HG03442 (cell line): ENCODE measurements at regions not wholly inside any gene's neighbourhood (a gene's known extent, or its start where the extent isn't known, plus 50 kb on each side); places are given as distances from the start of the nearest gene placed in this dataset.
A peak's percentile ranks its signal among the peaks of the same experiment; 100 is the strongest.
"Not testable (repeated sequence)": the region's sequence is repeated elsewhere in the genome, so short reads cannot be mapped to it uniquely, and the experiment has no call there.

Experiments used
- ATAC-seq: cut with Tn5 transposase; IDR thresholded peaks from one replicate; pipeline ENCODE4 v1.9.1; 2021; ENCODE audit warnings: mild to moderate bottlenecking, moderate library complexity; ENCODE audit not compliant: unreplicated experiment

DNA sequence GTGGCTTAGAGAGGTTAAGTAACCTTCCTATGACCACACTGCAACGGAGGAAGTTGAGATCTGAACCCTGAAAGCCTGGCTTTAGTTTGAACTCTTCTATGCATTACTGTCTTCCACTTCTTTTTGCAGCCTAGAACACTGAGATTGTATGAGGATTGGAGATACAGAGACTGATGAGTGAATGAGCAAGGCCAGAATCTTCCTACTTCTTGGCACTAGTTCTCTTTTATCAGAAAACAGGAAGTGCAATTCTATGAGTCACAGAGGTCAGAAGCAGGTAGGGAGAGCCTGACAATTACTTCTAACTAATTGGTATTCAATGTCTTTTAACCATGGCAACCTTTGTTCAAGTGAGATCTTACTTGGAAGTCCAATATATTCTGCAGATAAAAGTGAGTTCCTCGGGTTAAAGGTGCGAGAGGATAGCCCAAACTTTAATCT, 219.0 kb downstream of the SHQ1 start:
- peak; percentile 59 for ATAC-seq

DNA sequence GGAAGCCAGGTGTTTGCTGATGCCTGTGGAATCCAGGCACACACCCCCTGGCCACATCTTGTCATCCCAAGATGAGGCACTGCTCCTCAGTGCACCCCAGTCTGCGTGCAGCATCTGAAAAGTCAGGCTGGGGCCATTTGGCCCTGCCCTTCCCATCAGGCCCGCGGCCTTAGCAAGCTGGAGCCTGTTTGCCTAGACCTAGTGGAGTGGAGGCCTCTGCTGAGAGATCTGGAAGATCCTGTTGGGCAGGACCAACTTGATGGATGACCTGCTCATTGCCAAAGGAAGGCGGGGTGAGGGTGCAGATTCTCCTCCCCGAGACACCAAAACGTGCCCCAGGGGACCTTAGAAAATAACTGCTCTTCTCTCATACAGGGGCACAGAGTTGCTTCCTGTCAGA, 220.2 kb downstream of the SHQ1 start:
- no peak for ATAC-seq

DNA sequence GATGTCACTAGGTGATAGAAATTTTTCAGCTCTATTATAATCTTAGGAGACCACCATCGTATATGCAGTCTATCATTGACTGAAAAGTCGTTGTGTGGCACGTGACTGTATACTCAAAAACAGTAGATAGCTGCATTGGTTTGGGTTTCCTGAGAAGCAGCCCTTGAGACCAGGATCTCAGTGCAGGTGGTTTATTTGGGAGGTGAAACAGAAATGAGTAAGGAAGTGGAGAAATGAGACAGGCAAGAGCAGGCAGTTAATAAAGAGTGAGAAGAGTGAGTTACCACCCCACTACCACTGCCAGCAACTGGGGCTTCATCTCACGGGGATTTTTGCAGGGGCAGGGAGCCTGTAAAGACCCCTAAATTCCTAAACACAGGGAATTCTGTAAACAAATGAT, 221.0 kb downstream of the SHQ1 start:
- ATAC-seq = no peak

DNA sequence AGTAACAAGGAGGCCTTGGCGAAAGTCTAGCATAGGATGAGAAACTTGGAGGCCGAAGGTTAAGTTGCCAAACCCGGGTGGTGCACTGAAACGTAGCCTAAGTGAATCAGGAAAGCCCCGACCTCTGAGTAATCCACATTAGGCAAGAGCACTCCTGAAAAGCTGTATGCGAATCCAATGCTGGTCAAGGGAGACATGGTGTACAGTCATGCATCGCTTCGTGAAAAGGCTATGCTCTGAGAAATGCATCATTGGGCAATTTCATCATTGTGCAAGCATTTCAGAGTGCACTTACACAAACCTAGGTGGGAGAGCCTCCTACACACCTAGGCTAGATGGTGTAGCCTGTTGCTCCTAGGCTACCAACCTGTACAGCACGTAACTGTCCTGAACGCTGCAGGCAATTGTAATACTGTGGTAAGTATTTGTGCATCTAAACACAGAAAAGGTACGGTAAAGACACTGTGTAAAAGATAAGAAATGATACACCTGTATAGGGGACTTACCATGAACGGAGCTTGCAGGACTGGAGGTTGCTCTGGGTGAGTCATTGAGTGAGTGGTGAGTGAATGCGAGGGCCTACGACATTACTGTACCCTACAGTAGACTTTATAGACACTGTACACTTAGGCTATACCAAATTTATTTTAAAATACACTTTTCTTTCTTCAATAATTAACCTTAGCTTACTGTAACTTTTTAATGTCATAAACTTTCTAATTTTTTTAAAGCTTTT, 222.5 kb downstream of the SHQ1 start:
- ATAC-seq = no peak

DNA sequence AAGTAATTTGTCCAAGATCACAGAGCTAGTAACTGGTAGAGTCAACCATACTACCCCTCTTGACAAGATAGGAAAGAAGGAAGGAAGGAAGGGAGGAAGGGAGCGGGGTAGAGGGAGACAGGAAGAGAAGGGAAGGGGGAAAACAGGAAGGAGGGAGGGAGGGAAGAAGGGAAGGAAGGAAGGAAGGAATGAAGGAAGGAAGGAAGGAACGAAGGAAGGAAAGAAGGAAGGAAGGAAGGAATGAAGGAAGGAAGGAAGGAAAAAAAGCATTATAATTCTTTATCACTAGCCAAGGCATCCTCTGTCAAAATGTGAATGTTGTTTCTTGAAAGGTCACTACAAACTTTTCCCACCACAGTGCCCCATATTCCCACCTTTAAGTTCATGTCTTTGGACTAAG, 223.6 kb downstream of the SHQ1 start:
- no peak for ATAC-seq

DNA sequence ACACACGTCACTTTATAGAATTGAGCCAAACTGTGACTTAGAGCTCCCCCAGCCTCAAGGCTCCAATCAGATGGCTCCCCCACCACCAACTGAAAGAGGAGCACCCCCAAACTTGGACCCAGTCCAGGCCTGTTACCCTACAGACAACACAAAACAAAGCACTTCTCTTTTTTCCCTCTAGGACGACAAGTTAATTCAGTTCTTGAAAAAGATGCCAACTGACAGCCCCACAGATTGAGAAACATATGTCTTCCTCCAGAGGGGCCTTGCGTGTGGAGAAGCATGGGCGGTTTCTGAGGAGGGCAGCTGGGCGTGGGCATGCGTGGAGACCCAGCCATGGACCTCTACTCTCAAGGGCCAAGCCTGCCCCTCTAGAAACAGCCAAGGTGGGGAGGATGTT, 229.5 kb downstream of the SHQ1 start:
- ATAC-seq = no peak

DNA sequence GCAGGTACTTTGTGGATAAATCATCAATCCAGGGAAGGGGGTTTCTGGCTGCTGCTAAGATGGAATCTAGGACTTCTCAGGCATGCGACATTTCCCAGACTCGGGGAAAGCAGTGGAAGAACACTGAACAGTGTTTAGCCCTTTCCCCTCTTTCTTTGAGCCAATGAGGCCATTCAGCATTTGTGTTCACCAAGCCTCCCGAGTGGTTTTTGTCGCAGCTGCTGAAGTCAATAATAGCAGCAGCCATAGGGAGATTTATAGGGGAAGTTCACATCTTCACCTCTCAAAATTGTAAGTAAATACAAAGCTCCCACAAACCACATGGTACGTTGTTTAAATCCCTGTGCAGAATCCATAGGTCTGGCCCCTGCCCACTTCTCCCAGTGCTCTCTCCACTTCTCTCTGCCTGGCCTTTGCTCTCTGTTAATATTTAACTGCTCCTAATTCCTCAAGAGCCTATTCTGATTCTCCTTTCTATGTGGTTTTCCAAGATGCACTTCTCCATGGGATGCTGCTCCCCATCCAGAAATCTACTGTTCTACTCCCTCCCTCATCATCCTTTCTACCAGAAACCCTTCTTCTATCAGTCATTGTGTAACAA, 230.7 kb downstream of the SHQ1 start:
- no peak for ATAC-seq

DNA sequence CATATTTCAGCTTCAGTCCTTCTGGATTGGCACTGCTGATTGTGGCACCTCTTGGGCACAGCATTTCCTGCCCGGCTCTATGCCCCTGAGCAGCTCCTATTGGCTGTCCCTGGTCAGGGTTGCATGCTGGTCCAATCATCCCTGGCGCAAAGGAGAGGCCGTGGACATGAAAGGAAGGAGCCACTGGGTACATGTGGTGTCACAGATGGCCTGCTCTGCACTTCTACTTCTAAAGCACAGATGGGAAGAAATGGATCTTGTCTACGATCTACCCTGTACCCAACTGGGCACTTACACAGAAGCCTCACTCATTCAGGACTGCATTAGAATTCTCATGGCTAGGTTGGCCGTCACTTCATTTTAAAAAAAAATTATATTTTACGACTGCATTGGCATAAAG, 232.5 kb downstream of the SHQ1 start:
- no peak for ATAC-seq

DNA sequence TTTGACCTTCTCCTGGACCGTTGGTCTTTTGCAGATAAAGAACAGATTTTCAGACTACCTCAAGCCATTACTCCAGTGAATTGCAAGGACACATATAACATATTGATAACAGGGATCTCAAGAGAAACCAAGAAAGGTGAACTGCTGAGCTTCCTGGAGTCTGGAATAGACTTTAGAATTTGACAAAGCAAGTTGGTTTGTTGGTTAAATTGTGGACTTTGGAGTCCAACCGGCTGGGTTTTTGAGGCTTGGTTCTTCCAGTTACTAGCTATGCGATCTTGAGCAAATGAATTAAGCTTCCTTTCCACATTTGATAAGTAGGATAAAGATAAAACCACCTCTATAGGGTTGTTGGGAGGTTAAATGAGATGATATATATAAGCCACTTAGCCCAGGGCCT, 233.1 kb downstream of the SHQ1 start:
- ATAC-seq = no peak

DNA sequence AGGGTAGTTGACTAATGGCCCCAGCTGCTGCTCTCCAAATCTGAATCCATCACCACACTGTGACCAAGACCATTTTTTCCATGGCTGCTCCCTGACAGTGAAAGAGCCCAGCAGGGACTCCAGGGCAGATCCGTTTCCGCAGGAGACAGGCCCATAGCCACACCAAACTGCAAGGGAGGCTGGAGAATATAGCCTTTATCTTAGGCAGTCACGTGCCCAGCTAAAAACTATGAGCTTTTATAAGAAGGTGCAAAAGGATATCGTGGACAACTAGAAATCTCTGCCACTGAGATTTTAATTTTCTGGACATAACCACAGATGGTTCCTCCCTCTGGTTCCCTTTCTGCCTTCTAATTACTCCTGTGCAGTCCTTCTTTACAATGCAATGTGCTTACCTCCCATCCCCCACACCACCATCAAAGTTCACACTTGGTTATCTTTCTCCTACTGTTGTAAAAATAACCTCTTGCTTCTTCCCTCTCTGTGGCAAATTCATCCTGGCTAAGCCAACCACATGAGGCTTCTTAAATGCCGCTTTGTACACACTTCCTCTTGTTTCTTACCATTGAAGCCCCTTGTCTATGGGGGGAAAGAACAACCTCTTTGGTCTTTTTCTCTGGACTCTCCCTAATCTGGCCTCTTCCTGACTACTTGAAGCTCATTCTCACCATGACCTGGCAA, 233.7 kb downstream of the SHQ1 start:
- ATAC-seq = no peak

DNA sequence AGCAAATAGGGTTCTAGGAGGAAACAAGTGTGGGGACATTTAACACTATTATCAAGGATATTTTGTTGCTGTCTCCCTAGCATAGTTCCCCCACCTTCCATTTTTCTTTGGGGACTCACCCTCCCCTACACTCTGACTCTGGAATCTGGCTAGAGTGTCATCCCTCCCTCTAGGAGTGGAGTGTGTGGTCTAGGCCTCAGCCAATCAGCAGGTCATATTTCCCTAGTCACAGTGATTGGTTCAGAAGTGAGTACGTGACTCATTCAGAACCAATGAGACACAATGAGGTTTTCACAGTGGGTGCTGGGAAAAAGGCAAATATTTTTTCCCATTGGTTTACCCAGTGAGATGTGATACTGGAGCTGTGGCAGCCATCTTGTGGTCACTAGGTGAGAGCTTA, 234.4 kb downstream of the SHQ1 start:
- ATAC-seq = no peak

DNA sequence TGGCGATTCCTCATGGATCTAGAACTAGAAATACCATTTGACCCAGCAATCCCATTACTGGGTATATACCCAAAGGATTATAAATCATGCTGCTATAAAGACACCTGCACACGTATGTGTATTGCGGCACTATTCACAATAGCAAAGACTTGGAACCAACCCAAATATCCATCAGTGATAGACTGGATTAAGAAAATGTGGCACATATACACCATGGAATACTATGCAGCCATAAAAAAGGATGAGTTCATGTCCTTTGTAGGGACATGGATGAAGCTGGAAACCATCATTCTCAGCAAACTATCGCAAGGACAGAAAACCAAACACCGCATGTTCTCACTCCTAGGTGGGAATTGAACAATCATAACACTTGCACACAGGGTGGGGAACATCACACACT, 239.1 kb downstream of the SHQ1 start:
- ATAC-seq = not testable (repeated sequence)

DNA sequence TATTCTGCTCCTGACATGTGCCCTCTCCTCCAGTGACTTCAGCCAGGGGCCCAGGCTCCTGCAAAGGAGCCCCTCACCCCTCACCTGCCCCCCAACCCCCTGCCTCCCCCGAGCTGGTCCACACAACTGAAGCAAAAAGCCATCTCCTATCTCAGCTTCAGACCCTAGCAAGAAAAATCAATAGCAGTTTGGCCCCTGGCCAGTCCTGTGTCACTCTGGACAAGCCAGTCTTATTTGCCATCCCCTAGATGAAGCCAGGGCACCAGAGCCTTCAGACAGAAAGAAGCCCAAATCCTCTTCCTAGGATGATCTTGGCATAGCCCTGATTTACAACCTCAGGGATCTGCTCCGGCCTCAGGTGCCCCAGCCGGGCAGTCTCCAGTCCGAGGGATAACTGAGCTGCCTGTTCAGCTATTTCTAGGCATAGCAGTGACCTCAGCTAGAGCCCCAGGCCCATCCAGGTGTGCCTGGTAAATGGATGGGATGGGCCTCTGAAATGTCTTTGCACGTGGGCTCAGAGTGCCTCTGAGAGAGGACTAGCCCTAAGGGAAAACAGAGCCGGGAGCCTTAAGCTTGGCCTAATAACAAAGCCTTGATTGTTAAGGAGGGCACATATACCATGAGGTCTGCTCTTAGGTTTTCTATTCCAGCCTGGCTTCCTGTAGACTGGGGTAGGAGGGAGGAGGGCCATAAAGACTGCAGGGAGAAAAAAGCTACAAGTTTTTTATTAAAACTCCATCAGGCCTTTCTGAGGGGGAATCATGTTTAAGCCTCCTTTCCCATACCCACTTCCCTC, 242.0 kb downstream of the SHQ1 start:
- no peak for ATAC-seq

DNA sequence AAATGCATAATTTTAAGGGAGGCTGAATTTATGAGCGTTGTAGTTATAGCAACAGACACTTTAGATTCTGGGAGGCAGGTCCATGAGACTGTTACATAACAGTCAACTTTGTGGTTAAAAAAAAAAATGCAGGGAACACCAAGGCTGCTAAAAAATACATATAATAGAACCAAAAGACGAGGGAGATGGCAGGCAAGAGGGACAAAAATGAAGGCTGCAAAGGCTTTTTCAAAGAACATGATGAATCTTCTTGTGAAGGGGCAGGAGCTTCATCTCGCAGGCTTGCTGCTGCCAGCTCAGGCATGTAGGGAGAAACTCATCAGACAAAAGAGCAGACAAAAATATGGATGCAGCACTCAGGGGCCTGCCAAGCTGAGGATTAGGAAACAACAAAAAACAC, 243.9 kb downstream of the SHQ1 start:
- ATAC-seq = no peak

DNA sequence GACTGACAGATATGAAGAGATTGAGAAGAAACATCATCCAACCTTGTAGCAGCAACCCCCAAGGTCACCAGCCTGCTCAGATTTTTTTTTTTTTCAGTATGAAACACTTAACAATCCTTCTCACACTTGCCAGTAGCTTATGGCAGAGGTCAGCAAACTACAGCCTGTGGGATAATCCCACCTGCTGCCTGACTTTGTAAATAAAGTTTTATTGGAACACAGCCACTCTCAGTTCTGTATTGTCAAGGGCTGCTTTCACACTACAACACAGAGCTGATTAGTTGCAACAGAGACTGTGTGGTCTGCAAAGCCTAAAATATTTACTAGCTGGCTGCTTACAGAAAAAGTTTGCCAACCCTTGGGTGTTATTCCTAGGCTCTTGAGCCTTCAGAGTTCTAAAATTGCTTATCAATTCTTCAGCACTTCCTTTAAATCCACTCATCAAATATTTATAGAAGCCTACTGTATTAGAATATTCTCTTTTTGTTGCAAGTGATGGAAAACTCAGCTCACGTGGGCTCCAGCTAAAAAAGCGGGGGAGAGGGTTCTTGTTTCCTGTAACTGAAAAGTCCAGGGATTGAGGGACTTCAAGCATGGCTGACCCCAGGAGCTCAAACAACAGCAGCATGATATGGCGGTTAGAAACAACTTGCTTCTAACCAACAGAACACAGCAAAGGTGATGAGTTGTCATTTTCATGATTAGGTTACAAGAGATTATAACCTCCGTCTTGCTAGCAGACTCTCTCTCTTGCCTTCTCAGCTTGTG, 246.1 kb downstream of the SHQ1 start:
- ATAC-seq = no peak

DNA sequence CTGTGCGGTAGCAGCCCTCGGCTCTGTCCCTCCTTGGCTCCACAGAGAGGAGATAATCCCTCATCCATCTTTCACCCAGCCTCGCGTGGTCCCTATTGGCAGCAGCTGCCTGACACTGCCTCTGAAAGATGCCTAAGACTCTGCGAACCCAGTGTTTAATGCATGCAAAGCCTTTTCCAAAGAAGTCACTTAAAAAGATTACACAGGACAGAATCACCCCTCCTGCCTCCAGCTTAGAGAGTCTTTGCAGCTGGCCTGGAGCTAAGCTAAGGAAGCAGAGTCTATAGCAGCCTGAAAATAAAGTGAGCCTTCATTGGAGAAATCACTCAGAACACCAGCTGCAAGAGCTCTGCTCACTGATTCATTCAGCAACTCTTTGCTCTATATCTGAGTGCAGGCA, 247.2 kb downstream of the SHQ1 start:
- no peak for ATAC-seq

DNA sequence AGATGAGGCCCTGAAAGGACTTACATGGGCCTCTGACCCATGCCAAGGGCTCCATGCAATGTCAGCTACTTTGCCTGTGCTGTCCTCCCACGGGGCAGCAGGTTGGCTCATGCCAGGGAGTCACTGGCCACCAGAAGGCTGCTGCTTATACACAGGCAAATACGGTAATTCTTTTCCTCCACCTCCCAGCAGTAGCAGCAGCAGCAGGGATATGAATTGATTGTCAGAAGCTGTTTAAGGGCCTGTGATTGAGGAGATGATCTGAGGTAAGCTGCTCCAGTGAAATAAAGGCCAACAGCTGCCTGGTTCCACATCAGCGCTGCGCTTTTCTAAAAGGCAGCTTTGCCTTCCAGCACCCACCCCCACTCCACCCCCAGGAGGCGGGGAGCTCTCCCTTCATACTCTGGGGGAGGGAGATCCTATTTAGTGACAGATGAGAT, 250.5 kb downstream of the SHQ1 start:
- no peak for ATAC-seq

DNA sequence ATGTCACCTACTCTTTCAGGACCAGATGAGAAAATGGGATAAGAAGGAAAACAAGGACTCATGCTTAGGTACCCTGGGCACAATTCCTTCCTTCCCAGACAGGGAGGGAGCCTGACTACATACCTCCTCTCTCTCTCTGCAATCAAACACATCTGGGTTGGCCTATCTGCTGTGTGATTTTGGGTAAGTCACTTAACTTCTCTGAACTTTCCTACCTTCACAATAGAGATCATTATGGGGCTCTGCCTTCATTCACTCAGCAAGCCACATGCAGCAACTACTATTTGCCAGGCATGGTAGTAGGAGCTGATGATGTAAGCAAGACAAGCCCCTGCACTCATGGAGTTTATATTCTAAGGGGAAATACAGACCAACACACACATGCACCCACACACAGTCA, 251.2 kb downstream of the SHQ1 start:
- no peak for ATAC-seq

DNA sequence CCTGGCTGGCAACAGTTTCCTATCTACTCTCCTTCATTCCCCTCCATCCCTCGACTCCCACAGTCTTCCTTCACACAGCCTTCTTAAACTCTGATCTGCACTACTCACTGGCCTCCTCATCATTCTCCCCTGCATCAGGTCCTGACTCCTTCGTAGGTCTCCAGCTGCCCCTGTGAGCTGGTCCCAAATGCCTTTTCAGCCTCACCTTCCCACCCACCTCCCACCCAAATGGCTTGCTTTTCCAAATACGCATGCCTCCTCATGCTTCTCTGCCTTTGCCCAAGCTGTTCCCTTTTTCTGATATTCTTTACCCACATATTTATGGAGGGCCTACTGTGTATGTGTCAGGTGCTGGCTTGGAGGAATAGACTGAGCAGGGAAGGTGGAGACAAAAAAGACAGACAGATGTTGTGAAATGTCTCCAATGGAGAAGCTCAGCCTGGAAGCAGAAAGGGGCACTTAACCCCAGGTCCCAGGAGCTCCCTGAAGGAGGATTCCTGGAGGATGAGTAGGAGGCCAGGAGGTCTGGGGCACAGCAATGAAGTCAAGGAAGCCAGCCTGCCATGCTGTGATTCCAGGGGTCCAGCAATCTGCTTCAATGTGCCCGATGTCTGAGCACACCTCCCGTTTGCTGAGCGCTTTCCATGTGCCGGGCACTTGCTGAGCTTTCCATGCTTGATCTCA, 252.2 kb downstream of the SHQ1 start:
- ATAC-seq = no peak

DNA sequence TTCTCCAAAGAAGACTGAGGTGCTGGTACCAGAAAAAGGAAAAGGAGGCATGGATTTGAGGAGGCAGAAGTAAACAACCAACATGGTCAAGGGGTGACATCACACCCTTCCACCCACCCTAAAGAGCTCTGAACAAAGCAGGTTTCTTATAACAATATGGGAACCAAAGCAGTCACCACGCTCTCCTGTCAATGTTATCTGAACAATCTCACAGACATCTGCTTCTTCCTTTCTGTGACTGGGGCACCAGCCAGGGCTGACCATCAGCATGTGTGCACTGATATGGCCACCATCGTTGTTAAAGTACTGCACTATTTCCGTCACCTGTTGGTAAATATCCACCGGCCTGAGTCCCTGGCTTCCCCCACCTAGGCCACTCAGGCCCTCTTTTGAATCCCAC, 252.9 kb downstream of the SHQ1 start:
- no peak for ATAC-seq
